ENCODE measurements at regions not wholly inside any gene's neighbourhood (a gene's known extent, or its start where the extent isn't known, plus 50 kb on each side); places are given as distances from the start of the nearest gene placed in this dataset.

DNA sequence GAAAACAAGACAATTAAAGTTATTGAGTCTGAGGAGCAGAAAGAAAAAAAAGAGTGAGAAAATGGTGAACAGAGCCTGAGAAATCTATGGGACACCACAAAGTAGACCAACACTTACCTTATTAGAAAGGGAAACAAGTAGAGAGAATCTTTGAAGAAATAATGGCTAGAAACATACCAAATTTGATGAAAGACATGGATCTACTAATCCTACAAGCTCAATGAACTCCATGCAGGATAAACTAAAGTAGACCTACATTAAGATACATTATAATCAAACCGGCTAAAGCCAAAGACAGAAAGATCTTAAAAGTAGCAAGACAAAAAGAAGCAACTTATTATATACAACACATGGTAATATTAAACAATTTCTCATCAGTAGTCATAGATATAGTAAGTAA is 782.3 kb upstream of the GHITM start:
- no peak for DNase-seq (ENCODE audit: low read depth in 3 of 3)

GRCh38 chr10:83357627-83358026 is 781.7 kb upstream of the GHITM start:
- DNase-seq (ENCODE audit: low read depth in 3 of 3), result no peak

- no peak for DNase-seq (ENCODE audit: low read depth in 3 of 3)
Observed at GRCh38 chr10:83367036-83367435, 772.3 kb upstream of the GHITM start.

- DNase-seq (ENCODE audit: low read depth in 3 of 3), result no peak
Observed at GRCh38 chr10:83371696-83372490, 767.4 kb upstream of the GHITM start.

DNA sequence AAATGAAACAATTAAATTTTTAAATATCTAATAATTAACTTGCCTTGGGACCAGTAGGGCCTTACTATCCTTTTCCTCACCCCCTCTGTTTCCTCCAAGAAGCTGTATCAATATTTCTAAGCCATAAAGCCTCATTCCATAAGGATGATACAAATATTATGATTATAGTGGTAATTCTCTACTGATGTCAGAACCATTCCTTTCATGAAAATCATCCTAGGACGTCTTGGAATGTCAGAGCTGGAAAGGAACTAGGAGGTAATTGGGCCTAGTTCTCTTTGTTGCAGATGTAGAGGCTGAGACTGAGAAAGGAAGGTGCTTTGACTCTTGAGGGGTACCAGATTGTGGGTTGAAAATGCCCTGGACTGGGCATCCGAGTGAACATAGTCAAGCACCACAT is 766.7 kb upstream of the GHITM start:
- DNase-seq (ENCODE audit: low read depth in 3 of 3), result no peak

DNA sequence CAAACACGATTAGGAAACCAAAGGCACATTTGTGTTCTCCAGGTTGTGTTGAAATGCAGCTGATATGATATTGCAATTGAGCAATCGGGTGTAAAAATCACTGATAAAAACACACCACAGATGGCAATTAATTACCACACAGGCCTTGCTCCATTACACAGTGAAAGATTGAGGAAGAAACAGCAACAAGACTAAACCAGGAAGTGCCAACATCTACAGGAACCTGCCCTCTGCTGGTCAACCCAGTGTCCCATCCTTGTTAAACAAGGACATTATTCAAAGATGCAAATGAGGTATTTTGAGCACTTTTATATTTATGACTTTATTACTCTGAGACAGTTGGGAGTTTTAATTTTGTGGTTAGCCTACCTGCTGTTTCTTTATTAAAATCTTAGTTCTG is 765.6 kb upstream of the GHITM start:
- no peak for DNase-seq (ENCODE audit: low read depth in 3 of 3)

DNA sequence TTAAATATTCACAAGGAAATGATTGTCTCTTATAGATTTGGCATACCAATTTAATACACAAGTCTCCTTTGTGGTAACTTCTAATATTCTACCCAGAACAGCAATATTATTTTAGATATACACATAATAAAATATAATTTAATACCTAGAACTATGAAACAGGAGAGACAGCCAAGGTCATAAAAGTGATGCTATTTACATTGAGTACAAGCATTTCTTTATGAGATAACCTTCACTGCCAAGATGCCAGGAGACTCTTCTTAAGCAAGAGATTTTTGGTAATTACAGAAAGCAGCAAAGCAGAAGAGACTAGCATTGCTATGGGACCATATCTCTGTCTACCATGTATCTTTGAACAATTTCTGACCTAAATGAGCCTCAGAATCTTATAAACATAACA is 764.6 kb upstream of the GHITM start:
- DNase-seq (ENCODE audit: low read depth in 3 of 3), result no peak

- no peak for DNase-seq (ENCODE audit: low read depth in 3 of 3)
Observed at GRCh38 chr10:83375274-83375673, 764.0 kb upstream of the GHITM start.

DNA sequence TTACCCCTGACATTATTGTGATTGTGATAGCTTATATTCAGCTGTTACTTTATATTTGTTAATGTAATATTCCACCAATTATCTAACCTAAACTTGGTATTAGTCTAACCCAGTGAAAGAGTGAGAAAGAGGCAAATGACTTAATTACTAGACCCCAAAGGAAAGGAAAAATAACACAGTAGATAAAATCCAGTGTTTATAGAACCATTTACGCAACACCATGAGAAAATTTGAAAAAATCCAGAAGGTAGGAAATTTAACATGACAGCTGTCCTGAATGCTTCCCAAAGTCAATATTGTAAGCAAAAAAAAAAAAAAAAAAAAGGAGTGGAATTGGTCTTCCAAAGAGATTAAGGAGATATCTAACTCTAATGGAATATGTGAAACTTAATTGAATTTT is 741.5 kb upstream of the GHITM start:
- DNase-seq (ENCODE audit: low read depth in 3 of 3), result no peak

DNA sequence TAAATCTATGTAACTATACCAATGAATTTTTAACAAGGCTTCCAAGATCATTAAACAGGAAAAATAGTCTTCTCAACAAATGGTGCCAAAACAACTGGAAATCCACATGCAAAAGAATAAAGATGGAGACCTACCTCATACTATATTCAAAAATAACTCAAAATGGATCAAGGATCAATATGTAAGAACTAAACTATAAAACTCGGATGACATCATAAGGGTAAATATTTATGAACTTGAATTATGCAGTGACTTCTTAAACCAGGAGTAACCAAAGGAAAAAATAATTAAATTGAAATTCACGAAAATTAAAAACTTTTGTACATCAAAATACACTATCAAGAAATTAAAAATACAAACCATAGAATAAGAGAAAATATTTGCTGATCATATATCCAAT is 728.7 kb upstream of the GHITM start:
- DNase-seq (ENCODE audit: low read depth in 3 of 3), result no peak

DNA sequence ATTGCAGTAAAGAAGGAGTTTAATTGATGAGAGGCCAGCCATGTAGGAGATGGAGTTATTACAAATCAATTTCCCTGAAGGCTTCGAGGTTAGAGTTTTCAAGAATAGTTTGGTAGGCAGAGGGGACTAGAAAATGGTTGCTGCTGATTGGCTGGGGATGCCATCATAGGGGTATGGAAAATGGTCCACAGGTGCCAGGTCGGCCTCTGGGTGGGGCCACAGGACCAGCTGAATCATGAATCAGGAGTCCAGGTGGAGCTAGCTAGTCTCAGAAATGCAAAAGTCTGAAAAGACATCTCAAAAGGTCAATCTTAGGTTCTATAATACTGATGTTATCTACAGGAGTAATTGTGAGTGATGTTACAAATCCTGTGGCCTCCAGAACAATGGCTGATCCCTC is 714.0 kb upstream of the GHITM start:
- no peak for DNase-seq (ENCODE audit: low read depth in 3 of 3)

- no peak for DNase-seq (ENCODE audit: low read depth in 3 of 3)
Observed at GRCh38 chr10:83427101-83427500, 712.2 kb upstream of the GHITM start.

DNA sequence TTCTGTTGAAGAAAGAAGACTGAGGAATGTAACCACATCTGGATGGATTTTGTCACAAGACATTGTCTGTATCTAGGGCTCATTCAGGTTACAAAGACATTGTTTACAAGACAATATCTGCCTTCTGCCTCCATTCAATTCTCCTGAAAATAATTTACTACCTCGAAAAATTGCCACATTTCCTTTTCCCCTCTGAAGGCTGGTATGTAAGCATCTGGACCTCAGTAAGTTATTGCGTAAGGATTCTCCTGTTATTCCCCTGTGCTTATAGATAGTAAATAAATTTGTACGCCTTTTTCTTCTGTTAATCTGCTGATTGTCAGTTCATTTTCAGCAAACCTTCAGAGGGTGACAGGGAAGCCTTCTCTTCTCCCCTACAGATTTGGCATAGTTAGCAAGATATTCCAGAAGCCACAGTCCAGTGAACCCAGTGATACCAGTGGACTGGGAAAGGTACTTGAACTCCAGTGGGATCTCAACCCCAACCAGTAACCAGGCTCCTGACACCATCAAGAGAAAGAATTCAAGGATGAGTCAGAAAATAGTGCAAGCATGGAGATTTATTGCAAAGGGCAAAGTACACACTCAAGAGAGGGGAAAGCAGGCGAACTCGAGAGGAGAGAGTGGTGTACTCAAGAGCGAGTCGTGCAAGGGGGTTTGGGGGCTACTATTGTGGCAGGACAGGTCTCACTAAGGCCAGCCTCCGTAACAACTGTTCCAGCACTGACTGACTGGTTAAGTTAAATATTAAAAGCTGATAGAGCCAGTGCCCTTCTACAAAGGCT is 706.9 kb upstream of the GHITM start:
- DNase-seq (ENCODE audit: low read depth in 3 of 3), result no peak

DNA sequence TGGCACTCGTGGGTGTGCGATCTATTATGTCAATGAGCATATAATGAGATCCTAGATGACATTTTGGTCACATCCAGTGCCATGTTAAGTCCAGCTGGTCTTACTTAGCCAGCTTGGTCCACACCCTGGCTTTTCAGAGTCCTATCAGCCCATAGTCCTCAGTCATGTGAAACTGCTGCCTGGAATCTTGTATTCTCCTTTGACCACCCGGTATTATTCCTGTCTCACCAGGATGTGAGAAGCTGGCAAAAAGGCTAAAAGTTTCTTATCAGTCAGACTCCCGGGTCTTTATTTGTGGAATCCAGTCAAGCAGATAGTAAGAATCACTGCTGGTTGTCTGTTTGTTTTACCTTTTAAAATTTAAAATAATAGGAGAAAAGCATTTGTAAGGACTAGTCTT is 705.6 kb upstream of the GHITM start:
- DNase-seq (ENCODE audit: low read depth in 3 of 3), result no peak

- no peak for DNase-seq (ENCODE audit: low read depth in 3 of 3)
Observed at GRCh38 chr10:83448013-83448412, 691.3 kb upstream of the GHITM start.

DNA sequence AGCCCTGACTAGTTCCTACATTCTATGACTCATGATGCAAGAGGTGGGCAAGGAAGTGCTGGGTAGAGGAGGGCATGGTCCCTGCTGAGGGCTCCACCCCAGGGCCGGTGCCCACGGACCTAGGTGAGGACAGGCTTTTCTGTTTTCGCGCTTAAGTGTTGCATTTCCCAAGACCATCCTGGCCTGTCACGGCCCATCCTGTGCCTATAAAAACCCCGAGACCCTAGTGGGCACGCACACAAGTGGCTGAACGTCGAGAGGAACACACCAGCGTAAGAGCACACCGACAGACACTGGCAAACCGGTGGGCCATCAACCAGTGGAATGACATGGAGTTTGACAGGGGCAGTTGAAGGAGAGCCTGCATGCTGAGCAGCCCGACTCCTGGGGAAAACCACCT is 680.7 kb upstream of the GHITM start:
- no peak for DNase-seq (ENCODE audit: low read depth in 3 of 3)

- DNase-seq (ENCODE audit: low read depth in 3 of 3), result no peak
Observed at GRCh38 chr10:83459124-83459523, 680.2 kb upstream of the GHITM start.

DNA sequence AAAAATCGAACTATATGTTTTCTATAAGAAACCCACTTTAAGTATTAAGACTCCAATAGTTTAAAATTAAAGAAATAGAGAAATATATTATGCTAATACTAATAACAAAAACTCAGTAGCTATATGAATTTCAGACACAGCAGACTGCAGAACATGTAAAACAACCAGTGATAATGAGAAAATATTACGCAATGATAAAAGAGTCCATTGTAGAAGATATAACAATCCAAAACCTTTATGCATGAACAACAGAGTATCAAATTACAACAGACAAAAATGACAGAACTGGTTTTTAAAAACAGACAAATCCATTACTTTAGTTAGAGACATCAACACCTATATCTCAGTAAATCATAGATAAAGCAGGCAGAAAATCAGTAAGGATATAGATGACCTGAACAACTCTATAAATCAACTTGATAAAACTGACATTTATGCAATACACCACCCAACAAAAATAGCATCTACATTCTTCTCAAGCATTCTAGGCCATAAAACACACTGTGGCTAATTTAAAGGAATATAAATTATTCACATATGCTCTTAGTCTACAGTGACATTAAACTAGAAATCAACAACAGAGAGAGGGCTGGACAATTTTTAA is 669.5 kb upstream of the GHITM start:
- no peak for DNase-seq (ENCODE audit: low read depth in 3 of 3)

DNA sequence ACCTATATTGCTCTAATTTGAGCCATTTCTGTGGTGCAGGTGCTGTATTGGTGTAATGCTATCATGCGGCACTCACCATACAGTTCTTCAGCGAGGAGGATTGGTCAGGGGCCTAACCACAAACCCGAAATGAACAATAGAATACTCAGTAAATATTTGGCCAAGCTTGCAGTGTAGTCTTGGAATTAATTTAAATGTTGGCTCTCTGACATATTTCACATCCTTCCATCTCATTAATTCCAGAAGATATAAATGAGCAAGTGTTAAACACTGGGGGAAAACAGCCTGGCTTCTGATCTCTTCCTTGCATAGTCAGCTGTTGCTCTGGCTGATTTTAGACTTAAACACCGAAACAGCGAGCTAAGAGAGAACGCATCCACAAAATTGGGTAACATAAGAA is 663.1 kb upstream of the GHITM start:
- DNase-seq (ENCODE audit: low read depth in 3 of 3), result no peak

DNA sequence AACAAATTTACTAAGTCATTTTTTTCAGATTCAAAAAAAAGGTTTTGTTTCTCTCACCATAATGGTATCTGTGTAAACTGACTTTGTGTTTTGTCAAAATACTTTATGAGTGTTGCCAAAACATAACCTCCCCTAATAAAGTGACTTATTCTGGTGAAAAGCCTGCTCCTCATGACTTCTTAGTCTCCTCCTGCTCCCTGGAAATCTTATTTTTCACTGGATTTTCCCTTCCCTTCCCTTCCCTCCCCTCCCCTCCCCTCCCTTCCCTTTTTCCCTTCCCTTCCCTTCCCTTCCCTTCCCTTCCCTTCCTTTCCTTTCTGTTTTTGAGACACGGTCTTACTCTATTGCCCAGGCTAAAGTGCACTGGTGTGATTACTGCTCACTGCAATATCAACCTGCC is 650.1 kb upstream of the GHITM start:
- no peak for DNase-seq (ENCODE audit: low read depth in 3 of 3)

- no peak for DNase-seq (ENCODE audit: low read depth in 3 of 3)
Observed at GRCh38 chr10:83492004-83492403, 647.3 kb upstream of the GHITM start.

GRCh38 chr10:83512681-83513080 is 626.6 kb upstream of the GHITM start:
- no peak for DNase-seq (ENCODE audit: low read depth in 3 of 3)

DNA sequence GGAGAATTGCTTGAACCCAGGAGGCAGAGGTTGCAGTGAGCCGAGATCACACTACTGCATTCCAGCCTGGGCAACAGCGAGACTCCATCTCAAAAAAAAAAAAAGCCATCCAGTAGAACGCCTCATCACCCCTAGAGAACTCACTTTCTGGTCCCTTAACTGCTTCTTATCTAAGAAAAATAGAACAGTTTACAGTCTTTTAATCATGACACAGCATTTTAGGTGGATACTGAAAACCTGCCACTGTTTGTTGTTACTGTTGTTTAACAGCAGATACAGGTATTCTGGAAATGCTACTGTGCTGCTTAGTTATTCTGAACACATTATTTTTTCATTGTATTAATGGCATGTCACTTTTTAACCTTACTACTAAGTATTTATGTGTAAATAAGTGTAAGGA is 624.3 kb upstream of the GHITM start:
- DNase-seq (ENCODE audit: low read depth in 3 of 3), result no peak
